Cardiac muscle cell (in vitro differentiated cells and primary cell): ENCODE measurements at regions not wholly inside any gene's neighbourhood (a gene's known extent, or its start where the extent isn't known, plus 50 kb on each side); places are given as distances from the start of the nearest gene placed in this dataset.

Experiments used
- DNase-seq, 2 donors: peaks; one replicate each; pipeline versions ENCODE4 v3.0.0 to v3.0.0-alpha.2; 2010 to 2017; ENCODE audit warnings: low read depth in 1 of 2, low spot score in 1 of 2
- H3K27ac ChIP-seq: fragments of 200-600 bp; sonication (generic); 2 replicates; pipeline ENCODE4 v1.5.1; 2016
- H3K27me3 ChIP-seq: fragments of 200-600 bp; sonication (generic); 2 replicates; pipeline ENCODE4 v1.6.0; 2016; ENCODE audit warnings: control low read depth
- H3K36me3 ChIP-seq: fragments of 200-600 bp; sonication (generic); 2 replicates; pipeline ENCODE4 v1.5.1; 2016; ENCODE audit warnings: control low read depth
- H3K4me1 ChIP-seq: fragments of 200-600 bp; sonication (generic); 2 replicates; pipeline ENCODE4 v1.8.1; 2017; ENCODE audit warnings: low read depth, mild to moderate bottlenecking, mixed run types
- H3K4me3 ChIP-seq: fragments of 200-600 bp; sonication (generic); 2 replicates; pipeline ENCODE4 v1.5.1; 2016; ENCODE audit warnings: mild to moderate bottlenecking
- H3K9me3 ChIP-seq: fragments of 200-600 bp; sonication (generic); 2 replicates; pipeline ENCODE4 v1.5.1; 2017; ENCODE audit warnings: low read depth, mild to moderate bottlenecking, control low read depth
- TF ChIP-seq, protein P1 (sequence below): IDR thresholded peaks from 2 replicates; pipeline ENCODE4 v1.5.1; 2012; ENCODE audit warnings: low read depth, mild to moderate bottlenecking, low read length

DNA sequence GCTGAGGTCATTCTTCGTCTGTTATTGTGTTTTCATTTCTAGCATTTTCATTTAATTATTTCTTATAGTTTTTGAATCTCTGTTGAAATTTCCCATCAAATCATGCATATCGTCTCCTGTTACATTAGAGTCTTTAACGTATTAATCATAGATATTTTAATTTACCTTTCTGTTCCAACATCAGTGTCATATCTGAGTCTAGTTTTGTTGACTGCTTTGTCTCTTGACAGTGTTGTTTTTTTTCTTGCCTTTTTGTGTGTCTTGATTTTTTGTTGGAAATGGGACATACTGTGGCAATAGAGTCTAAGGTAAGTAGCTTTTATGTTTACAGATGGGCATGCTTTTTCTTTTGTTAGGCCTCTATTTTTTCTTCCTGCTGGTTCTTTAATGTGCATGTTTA lies 286.8 kb upstream of the THRB start:
- Histone ChIP-seq H3K4me3 (no peak overlapping the region), H3K9me3 (no peaks in the 10 kb centered on the region), H3K4me1 (no peaks in the 10 kb centered on the region), H3K27ac (no peak overlapping the region), H3K36me3 (no peaks in the 10 kb centered on the region), H3K27me3 (no peaks in the 10 kb centered on the region)
- DNase-seq, result no peak
- TF ChIP-seq, protein P1, sequence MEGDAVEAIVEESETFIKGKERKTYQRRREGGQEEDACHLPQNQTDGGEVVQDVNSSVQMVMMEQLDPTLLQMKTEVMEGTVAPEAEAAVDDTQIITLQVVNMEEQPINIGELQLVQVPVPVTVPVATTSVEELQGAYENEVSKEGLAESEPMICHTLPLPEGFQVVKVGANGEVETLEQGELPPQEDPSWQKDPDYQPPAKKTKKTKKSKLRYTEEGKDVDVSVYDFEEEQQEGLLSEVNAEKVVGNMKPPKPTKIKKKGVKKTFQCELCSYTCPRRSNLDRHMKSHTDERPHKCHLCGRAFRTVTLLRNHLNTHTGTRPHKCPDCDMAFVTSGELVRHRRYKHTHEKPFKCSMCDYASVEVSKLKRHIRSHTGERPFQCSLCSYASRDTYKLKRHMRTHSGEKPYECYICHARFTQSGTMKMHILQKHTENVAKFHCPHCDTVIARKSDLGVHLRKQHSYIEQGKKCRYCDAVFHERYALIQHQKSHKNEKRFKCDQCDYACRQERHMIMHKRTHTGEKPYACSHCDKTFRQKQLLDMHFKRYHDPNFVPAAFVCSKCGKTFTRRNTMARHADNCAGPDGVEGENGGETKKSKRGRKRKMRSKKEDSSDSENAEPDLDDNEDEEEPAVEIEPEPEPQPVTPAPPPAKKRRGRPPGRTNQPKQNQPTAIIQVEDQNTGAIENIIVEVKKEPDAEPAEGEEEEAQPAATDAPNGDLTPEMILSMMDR, result no peak

DNA sequence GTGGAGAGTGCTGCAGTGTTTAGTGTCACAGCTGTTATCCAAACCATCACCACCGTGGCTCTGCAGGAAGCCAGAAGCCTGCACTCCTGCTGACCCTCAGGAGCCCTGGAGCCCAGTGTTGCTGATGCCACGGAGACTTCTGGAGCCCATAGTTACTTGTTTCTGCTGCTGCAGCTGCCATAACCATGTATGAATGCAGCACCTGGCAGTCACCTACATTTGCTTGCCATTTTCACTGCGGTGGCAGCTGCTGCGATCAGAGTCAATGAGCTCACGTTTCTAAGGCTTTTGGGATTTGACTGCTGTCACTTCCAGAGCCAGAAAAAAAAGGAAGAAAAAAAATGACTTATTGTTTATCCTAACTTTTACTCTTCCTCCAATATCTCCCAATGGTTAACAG lies 299.2 kb upstream of the THRB start:
- Histone ChIP-seq H3K36me3 (no peaks in the 10 kb centered on the region), H3K9me3 (no peaks in the 10 kb centered on the region), H3K27ac (no peak overlapping the region), H3K4me3 (no peak overlapping the region), H3K4me1 (no peaks in the 10 kb centered on the region), H3K27me3 (no peaks in the 10 kb centered on the region)
- no peak for DNase-seq
- TF ChIP-seq, protein P1, result no peak

DNA sequence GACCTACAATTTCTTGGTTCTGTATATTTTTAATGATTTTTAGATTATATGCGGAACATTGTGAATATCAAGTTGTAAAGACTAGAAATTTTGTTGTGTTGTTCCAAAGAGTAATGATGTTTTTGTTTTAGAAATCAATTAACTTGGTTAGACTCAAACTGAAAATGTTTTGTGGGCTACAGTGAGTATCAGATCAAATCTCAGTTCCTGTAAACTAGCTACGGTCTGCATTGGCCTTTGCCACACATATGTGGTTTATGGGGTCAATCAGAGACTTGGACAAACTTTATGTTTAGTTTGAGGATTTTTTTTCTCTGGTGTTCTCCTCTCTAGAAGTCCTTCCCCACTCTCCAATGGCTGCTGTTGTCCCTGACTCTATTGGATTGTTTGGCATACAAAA lies 308.0 kb upstream of the THRB start:
- no peak for DNase-seq
- no peaks in the 10 kb centered on the region for H3K36me3 ChIP-seq
- no peaks in the 10 kb centered on the region for H3K4me1 ChIP-seq
- TF ChIP-seq, protein P1, result no peak
- no peak overlapping the region for H3K27ac ChIP-seq
- no peak overlapping the region for H3K4me3 ChIP-seq
- H3K9me3 ChIP-seq, result peaks cover 2% of the 10 kb centered on the region
- no peaks in the 10 kb centered on the region for H3K27me3 ChIP-seq

DNA sequence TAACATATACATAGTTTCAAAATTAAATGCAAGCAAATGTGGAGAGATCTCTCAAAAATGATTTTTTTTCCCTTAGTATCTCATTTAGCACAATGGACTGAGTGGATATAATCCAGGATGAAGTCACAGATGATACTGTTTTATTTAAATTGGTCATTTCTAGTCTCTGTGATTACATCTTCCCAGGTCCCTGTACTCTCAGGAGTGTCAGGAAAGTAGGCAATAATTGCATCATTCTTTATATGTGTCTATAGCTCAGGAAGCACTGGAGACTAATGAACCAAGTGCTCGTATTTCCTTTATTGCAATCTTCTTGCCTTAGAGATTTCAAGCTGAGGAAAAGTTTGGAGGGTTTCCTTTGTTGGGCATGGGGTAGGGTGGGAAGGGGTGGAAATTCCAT lies 309.4 kb upstream of the THRB start:
- TF ChIP-seq, protein P1, result no peak
- no peak for DNase-seq
- no peak overlapping the region for H3K4me3 ChIP-seq
- peaks cover 2% of the 10 kb centered on the region for H3K9me3 ChIP-seq
- H3K27ac ChIP-seq, result no peak overlapping the region
- H3K36me3 ChIP-seq, result no peaks in the 10 kb centered on the region
- no peaks in the 10 kb centered on the region for H3K4me1 ChIP-seq
- H3K27me3 ChIP-seq, result no peaks in the 10 kb centered on the region

DNA sequence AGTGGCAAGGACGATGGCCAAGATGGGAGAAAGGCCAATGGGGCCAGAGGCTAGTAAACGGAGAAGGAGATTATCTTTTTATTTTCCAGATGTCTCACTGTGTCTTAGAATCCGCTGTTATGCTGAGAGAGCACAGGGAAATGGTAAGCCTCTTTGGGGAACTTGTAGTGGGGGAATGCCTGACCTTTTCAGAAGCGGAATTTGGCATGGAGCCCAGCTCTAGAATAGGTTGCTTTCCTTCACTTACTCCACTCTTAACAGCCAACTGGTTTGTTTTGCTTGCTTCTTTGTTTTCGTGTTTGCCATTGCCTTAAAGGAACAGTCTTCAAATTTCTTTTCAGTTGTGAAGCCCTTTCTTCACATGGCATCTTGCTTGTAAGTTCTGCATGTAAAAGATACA lies 316.2 kb upstream of the THRB start:
- H3K4me1 ChIP-seq, result no peaks in the 10 kb centered on the region

DNA sequence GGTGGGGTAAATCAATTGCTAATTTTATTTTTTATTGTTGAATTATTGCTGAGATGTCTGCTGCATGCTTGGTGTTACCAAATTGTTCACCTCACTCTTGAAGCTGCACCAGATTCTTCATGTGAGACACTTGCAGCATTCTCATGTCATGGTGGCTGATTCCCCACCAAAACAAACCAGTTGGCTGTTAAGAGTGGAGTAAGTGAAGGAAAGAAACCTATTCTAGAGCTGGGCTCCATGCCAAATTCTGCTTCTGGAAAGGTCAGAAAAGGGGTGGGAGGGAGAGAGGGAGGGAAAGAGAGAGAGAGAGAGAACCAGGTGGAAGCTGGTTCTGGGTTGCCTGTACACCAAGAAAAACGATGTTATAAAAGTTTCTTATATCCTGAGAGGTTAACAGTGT lies 317.5 kb upstream of the THRB start:
- DNase-seq, result no peak
- no peak overlapping the region for H3K27ac ChIP-seq
- H3K4me1 ChIP-seq, result no peaks in the 10 kb centered on the region
- TF ChIP-seq, protein P1, result no peak
- no peaks in the 10 kb centered on the region for H3K9me3 ChIP-seq
- H3K36me3 ChIP-seq, result no peaks in the 10 kb centered on the region
- H3K4me3 ChIP-seq, result no peak overlapping the region
- no peaks in the 10 kb centered on the region for H3K27me3 ChIP-seq

More for the DNA sequence above, 316.2 kb upstream of the THRB start:
- TF ChIP-seq, protein P1, result no peak
- H3K36me3 ChIP-seq, result no peaks in the 10 kb centered on the region
- H3K27ac ChIP-seq, result no peak overlapping the region
- no peaks in the 10 kb centered on the region for H3K9me3 ChIP-seq
- no peak overlapping the region for H3K4me3 ChIP-seq
- peak; percentile 11 to 12 for DNase-seq
- H3K27me3 ChIP-seq, result no peaks in the 10 kb centered on the region
